Glutamatergic neuron (in vitro differentiated cells): ENCODE measurements at regions not wholly inside any gene's neighbourhood (a gene's known extent, or its start where the extent isn't known, plus 50 kb on each side); places are given as distances from the start of the nearest gene placed in this dataset.

Source experiments
- DNase-seq: peaks from one replicate; pipeline ENCODE4 v3.0.0; 2022
- H3K27ac Mint-ChIP-seq: one replicate; pipeline ENCODE4 v1.8.0; 2020; ENCODE audit warnings: mild to moderate bottlenecking, mixed read lengths, inconsistent platforms; ENCODE audit not compliant: unreplicated experiment
- H3K27me3 Mint-ChIP-seq: one replicate; pipeline ENCODE4 v1.8.0; 2020; ENCODE audit warnings: mild to moderate bottlenecking, moderate library complexity, mixed read lengths, inconsistent platforms; ENCODE audit not compliant: unreplicated experiment
- H3K36me3 Mint-ChIP-seq: one replicate; pipeline ENCODE4 v1.8.0; 2020; ENCODE audit warnings: mild to moderate bottlenecking, mixed read lengths, inconsistent platforms; ENCODE audit not compliant: unreplicated experiment
- H3K4me1 Mint-ChIP-seq: one replicate; pipeline ENCODE4 v1.8.0; 2020; ENCODE audit warnings: mild to moderate bottlenecking, low read depth, mixed read lengths, inconsistent platforms; ENCODE audit not compliant: unreplicated experiment
- H3K4me3 Mint-ChIP-seq: one replicate; pipeline ENCODE4 v1.8.0; 2020; ENCODE audit warnings: mild to moderate bottlenecking, mixed read lengths, inconsistent platforms; ENCODE audit not compliant: unreplicated experiment
- H3K9me3 Mint-ChIP-seq: one replicate; pipeline ENCODE4 v1.8.0; 2020; ENCODE audit warnings: mild to moderate bottlenecking, moderate library complexity, mixed read lengths, inconsistent platforms; ENCODE audit not compliant: unreplicated experiment
- CTCF ChIP-seq: fragments of 200-600 bp; sonication (generic); IDR thresholded peaks from one replicate; pipeline ENCODE4 v1.5.0; 2021; ENCODE audit not compliant: partially characterized antibody, unreplicated experiment

GRCh38 chr5:165834891-165835290 is 2329.5 kb downstream of the MAT2B start:
- Mint-ChIP-seq H3K9me3 (no peaks in the 10 kb centered on the region), H3K27me3 (no peaks in the 10 kb centered on the region), H3K36me3 (no peaks in the 10 kb centered on the region), H3K4me3 (no peak overlapping the region), H3K4me1 (no peaks in the 10 kb centered on the region), H3K27ac (no peak overlapping the region)
- no peak for TF ChIP-seq CTCF
- DNase-seq = no peak

DNA sequence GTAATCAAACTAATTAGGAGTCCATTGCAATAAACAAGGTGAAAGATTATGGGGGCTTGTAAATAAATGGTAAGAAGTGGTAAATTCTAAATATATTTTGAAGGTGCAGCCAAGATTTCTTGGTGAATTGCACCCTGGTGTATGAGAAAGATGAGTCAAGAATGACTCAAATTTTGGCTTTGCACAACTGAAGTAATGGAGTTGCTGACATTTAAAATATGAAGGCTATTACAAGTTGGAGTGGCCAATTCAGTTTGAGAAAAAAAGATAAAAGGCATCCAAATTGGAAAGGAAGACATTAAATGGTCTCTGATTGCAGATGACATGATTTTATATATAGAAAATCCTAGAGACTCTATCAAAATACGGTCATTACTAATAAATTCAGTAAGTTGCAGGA is 2330.6 kb downstream of the MAT2B start:
- H3K36me3 Mint-ChIP-seq = no peaks in the 10 kb centered on the region
- no peak for DNase-seq
- H3K4me3 Mint-ChIP-seq = no peak overlapping the region
- H3K27me3 Mint-ChIP-seq = no peaks in the 10 kb centered on the region
- no peaks in the 10 kb centered on the region for H3K9me3 Mint-ChIP-seq
- TF ChIP-seq CTCF = no peak
- no peaks in the 10 kb centered on the region for H3K4me1 Mint-ChIP-seq
- no peak overlapping the region for H3K27ac Mint-ChIP-seq

DNA sequence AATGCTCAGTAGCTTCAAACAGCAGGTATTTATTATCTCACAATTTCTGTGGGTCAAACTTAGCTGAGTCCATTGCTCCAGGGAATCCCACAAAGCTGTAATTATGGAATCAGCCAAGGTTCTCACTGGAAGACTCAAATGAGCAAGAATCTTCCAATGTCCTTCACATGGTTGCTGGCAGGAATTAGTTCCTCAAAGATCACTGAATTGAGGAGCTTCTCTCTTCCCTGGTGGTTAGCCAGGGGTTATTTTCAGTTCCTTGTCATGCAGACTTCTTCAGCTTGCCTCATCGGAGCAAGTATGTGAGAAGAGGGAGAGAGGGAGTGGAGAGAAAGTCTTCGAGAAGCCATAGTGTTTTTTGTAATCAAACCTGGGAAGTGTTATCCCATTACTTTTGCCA is 2331.9 kb downstream of the MAT2B start:
- no peak for DNase-seq
- TF ChIP-seq CTCF = no peak
- Mint-ChIP-seq H3K9me3 (no peaks in the 10 kb centered on the region), H3K4me3 (no peak overlapping the region), H3K4me1 (no peaks in the 10 kb centered on the region), H3K36me3 (no peaks in the 10 kb centered on the region), H3K27me3 (no peaks in the 10 kb centered on the region), H3K27ac (no peak overlapping the region)

DNA sequence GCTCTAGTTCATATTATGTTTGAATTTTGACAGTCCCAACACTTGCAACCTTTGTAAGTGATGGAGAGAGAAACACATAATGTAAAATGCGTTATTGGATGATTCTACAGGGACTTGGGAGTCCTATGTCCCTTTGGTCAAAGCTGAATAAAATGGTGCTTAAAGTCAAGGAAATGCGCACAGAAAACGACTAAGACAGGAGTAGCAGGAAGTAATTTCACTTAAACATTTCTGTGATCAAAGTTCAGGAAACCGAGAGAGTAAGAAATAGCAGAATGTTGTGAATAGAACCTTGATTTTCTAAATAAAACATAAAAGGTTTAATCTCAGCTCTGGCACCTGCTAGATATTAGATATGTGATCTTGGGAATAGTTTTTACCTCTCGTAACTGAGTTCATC is 2339.2 kb downstream of the MAT2B start:
- no peak for TF ChIP-seq CTCF
- DNase-seq = no peak
- no peaks in the 10 kb centered on the region for H3K4me1 Mint-ChIP-seq
- no peak overlapping the region for H3K4me3 Mint-ChIP-seq
- no peaks in the 10 kb centered on the region for H3K36me3 Mint-ChIP-seq
- H3K9me3 Mint-ChIP-seq = peaks cover 1% of the 10 kb centered on the region
- H3K27me3 Mint-ChIP-seq = no peaks in the 10 kb centered on the region
- H3K27ac Mint-ChIP-seq = no peak overlapping the region

DNA sequence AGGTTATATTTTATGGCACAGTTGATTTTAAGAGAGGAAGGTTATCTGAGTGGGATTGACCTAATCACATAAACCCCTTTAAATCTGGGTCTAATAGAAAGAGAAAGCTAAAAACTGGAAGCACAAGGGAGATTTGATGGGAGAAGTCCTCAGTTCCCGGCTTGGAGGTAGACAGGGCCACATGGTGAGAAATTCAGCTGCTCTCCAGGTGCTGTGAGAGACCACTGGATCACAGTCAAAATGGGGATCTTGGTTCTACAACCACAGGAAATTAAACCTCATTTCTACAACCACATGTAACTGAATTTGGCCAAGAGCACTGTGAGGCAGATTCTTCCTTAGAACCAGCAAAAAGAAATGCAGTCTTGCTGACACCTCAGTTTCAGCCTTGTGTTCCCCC is 2352.7 kb downstream of the MAT2B start:
- no peaks in the 10 kb centered on the region for H3K4me1 Mint-ChIP-seq
- no peak overlapping the region for H3K27ac Mint-ChIP-seq
- no peaks in the 10 kb centered on the region for H3K36me3 Mint-ChIP-seq
- no peak for DNase-seq
- H3K9me3 Mint-ChIP-seq = no peaks in the 10 kb centered on the region
- peaks cover 2% of the 10 kb centered on the region for H3K27me3 Mint-ChIP-seq
- H3K4me3 Mint-ChIP-seq = no peak overlapping the region
- TF ChIP-seq CTCF = no peak
